IPS DF 6.9 (cell line): ENCODE measurements at regions not wholly inside any gene's neighbourhood (a gene's known extent, or its start where the extent isn't known, plus 50 kb on each side); places are given as distances from the start of the nearest gene placed in this dataset.

Experiments
- DNase-seq: peaks from one replicate; pipeline ENCODE4 v3.0.0-alpha.2; 2013; ENCODE audit warnings: low read depth, low spot score
- H3K27ac ChIP-seq: one replicate; pipeline ENCODE4 v1.5.1; 2013; ENCODE audit warnings: low read length, control low read depth
- H3K27me3 ChIP-seq: 2 replicates; pipeline ENCODE4 v1.6.1; 2013; ENCODE audit warnings: mild to moderate bottlenecking, low read length; ENCODE audit not compliant: control insufficient read depth, insufficient read depth
- H3K36me3 ChIP-seq: 2 replicates; pipeline ENCODE4 v1.6.1; 2013; ENCODE audit warnings: low read length; ENCODE audit not compliant: control insufficient read depth, insufficient read depth
- H3K4me1 ChIP-seq: 2 replicates; pipeline ENCODE4 v1.6.1; 2013; ENCODE audit warnings: low read length; ENCODE audit not compliant: control insufficient read depth, insufficient read depth
- H3K4me3 ChIP-seq: 2 replicates; pipeline ENCODE4 v1.5.1; 2013; ENCODE audit warnings: mild to moderate bottlenecking, low read length
- H3K9me3 ChIP-seq: 2 replicates; pipeline ENCODE4 v1.6.1; 2013; ENCODE audit warnings: low read length, inconsistent platforms; ENCODE audit not compliant: control insufficient read depth, insufficient read depth
- WGBS: extraction: QIAGEN DNeasy Blood & Tissue Kit; methylation state at CpG from one replicate; pipeline ENCODE4 v1.1.7; 2013; ENCODE audit warnings: mixed read lengths, missing lambda C conversion rate; ENCODE audit not compliant: insufficient read length, insufficient coverage; 5-methylcytosine and 5-hydroxymethylcytosine counted together

GRCh38 chr7:45402480-45403218, 171.5 kb upstream of the ADCY1 start:
- no peak for DNase-seq
- Histone ChIP-seq H3K9me3 (no peaks in the 10 kb centered on the region), H3K27ac (no peak overlapping the region), H3K27me3 (no peaks in the 10 kb centered on the region), H3K4me1 (peaks cover 2% of the 10 kb centered on the region; the same call in 1 of the 2 replicates), H3K36me3 (no peaks in the 10 kb centered on the region), H3K4me3 (no peak overlapping the region)
- no CpG with 5 or more reads among the region's 2 CpGs for WGBS

- Histone ChIP-seq H3K27ac (no peak overlapping the region), H3K4me3 (no peak overlapping the region), H3K36me3 (no peaks in the 10 kb centered on the region), H3K4me1 (peaks cover 2% of the 10 kb centered on the region; the same call in 1 of the 2 replicates), H3K9me3 (no peaks in the 10 kb centered on the region), H3K27me3 (no peaks in the 10 kb centered on the region)
- WGBS, result no CpG with 5 or more reads among the region's 2 CpGs
- DNase-seq, result no peak
Measured at GRCh38 chr7:45404622-45405021, 169.5 kb upstream of the ADCY1 start.

- WGBS, result no CpG with 5 or more reads among the region's 27 CpGs
- Histone ChIP-seq H3K4me1 (no peaks in the 10 kb centered on the region), H3K9me3 (no peaks in the 10 kb centered on the region), H3K27me3 (no peaks in the 10 kb centered on the region), H3K4me3 (no peak overlapping the region), H3K36me3 (no peaks in the 10 kb centered on the region), H3K27ac (no peak overlapping the region)
- DNase-seq, result peak; percentile 25
Measured at GRCh38 chr7:45407730-45408408, 166.3 kb upstream of the ADCY1 start.

- WGBS, result no CpG with 5 or more reads among the region's 5 CpGs
- no peak for DNase-seq
- Histone ChIP-seq H3K27ac (no peak overlapping the region), H3K4me3 (no peak overlapping the region), H3K9me3 (no peaks in the 10 kb centered on the region), H3K27me3 (no peaks in the 10 kb centered on the region), H3K4me1 (no peaks in the 10 kb centered on the region), H3K36me3 (no peaks in the 10 kb centered on the region)
Measured at GRCh38 chr7:45408409-45408737, 165.8 kb upstream of the ADCY1 start.

- H3K27me3 ChIP-seq, result no peaks in the 10 kb centered on the region
- H3K9me3 ChIP-seq, result no peaks in the 10 kb centered on the region
- H3K27ac ChIP-seq, result no peak overlapping the region
- DNase-seq, result no peak
- no CpG with 5 or more reads among the region's 2 CpGs for WGBS
- no peak overlapping the region for H3K4me3 ChIP-seq
- H3K36me3 ChIP-seq, result no peaks in the 10 kb centered on the region
- H3K4me1 ChIP-seq, result no peaks in the 10 kb centered on the region
Measured at GRCh38 chr7:45410893-45411292, 163.3 kb upstream of the ADCY1 start.

- no peaks in the 10 kb centered on the region for H3K4me1 ChIP-seq
- H3K27ac ChIP-seq, result no peak overlapping the region
- H3K9me3 ChIP-seq, result no peaks in the 10 kb centered on the region
- no peak overlapping the region for H3K4me3 ChIP-seq
- H3K36me3 ChIP-seq, result no peaks in the 10 kb centered on the region
- no peaks in the 10 kb centered on the region for H3K27me3 ChIP-seq
- DNase-seq, result no peak
- whole genome bisulfite sequencing, result no CpG with 5 or more reads among the region's 3 CpGs
Measured at GRCh38 chr7:45413419-45413818, 160.7 kb upstream of the ADCY1 start.

DNA sequence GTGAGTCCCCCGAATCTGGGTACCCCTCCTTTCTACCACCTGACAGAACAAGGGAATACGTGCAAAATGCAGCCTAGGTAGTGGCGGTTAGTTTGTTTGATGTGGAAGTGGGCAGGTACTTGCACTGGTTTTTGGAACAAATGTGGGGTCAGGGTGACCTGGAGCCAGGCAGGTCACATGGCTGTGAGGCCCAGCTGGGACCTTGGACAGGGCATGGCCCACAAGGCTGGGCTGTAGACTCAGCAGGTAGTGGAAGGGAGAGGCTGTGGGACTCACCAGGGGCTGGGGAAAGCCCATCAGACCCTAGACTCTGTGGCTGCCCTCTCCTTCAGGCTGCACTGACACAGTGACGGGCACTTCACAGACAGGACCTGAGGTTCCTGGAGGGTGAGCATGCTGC, 159.9 kb upstream of the ADCY1 start:
- Histone ChIP-seq H3K4me3 (no peak overlapping the region; the same call in 1 of the 2 replicates), H3K9me3 (no peaks in the 10 kb centered on the region), H3K27me3 (no peaks in the 10 kb centered on the region), H3K4me1 (no peaks in the 10 kb centered on the region), H3K27ac (no peak overlapping the region), H3K36me3 (no peaks in the 10 kb centered on the region)
- no CpG with 5 or more reads among the region's 4 CpGs for WGBS
- no peak for DNase-seq

GRCh38 chr7:45415265-45415664, 158.9 kb upstream of the ADCY1 start:
- Histone ChIP-seq H3K9me3 (no peaks in the 10 kb centered on the region), H3K4me3 (no peak overlapping the region), H3K27me3 (no peaks in the 10 kb centered on the region), H3K27ac (no peak overlapping the region), H3K36me3 (no peaks in the 10 kb centered on the region), H3K4me1 (no peaks in the 10 kb centered on the region)
- no CpG with 5 or more reads among the region's 2 CpGs for WGBS
- no peak for DNase-seq

GRCh38 chr7:45416846-45417245, 157.3 kb upstream of the ADCY1 start:
- no peaks in the 10 kb centered on the region for H3K36me3 ChIP-seq
- no peak overlapping the region for H3K27ac ChIP-seq
- H3K9me3 ChIP-seq, result no peaks in the 10 kb centered on the region
- no peaks in the 10 kb centered on the region for H3K27me3 ChIP-seq
- no peaks in the 10 kb centered on the region for H3K4me1 ChIP-seq
- no CpG with 5 or more reads among the region's 1 CpG for WGBS
- no peak overlapping the region for H3K4me3 ChIP-seq
- no peak for DNase-seq

- Histone ChIP-seq H3K27me3 (no peaks in the 10 kb centered on the region), H3K36me3 (no peaks in the 10 kb centered on the region), H3K9me3 (no peaks in the 10 kb centered on the region), H3K4me3 (no peak overlapping the region), H3K27ac (no peak overlapping the region), H3K4me1 (no peaks in the 10 kb centered on the region)
- DNase-seq, result no peak
- WGBS, result no CpG with 5 or more reads among the region's 2 CpGs
Measured at GRCh38 chr7:45417268-45417667, 156.9 kb upstream of the ADCY1 start.

DNA sequence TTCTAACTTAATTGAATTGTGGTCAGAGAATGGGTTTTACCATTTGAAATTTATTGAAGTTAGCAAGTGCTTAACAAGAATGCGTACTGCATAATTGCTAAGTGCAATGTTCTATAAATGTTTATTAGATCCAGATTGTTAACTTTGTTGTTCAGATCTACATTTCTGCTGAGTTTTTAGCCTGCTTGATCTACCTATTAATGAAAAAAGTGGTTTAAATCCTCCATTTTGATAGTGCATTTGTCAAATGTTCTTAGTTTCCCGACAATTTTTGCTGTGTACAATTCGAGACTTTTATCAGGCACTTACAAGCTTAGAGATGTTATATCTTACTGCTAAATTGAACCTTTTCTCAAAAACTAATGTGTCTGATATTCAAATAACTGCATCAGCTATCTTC, 156.4 kb upstream of the ADCY1 start:
- Histone ChIP-seq H3K4me1 (no peaks in the 10 kb centered on the region), H3K36me3 (no peaks in the 10 kb centered on the region), H3K4me3 (no peak overlapping the region), H3K27ac (no peak overlapping the region), H3K27me3 (no peaks in the 10 kb centered on the region), H3K9me3 (no peaks in the 10 kb centered on the region)
- no peak for DNase-seq
- WGBS, result no CpG with 5 or more reads among the region's 3 CpGs
